ENCODE measurements at regions not wholly inside any gene's neighbourhood (a gene's known extent, or its start where the extent isn't known, plus 50 kb on each side); places are given as distances from the start of the nearest gene placed in this dataset.
"Not testable (repeated sequence)": the region's sequence is repeated elsewhere in the genome, so short reads cannot be mapped to it uniquely, and the experiment has no call there.

- DNase-seq (ENCODE audit: low spot score) (no peak), ATAC-seq (ENCODE audit: low FRiP score) (no peak)
- TF ChIP-seq CTCF (IDR thresholded peaks at IDR 0.05): no peak
Observed at GRCh38 chr4:134122903-134123302, 78.7 kb downstream of the PABPC4L start.

- DNase-seq (ENCODE audit: low spot score) (no peak), ATAC-seq (ENCODE audit: low FRiP score) (no peak)
- no peak for TF ChIP-seq CTCF (IDR thresholded peaks at IDR 0.05)
Observed at GRCh38 chr4:134117392-134118183, 84.0 kb downstream of the PABPC4L start.

GRCh38 chr4:134089885-134090284, 111.7 kb downstream of the PABPC4L start:
- DNase-seq (ENCODE audit: low spot score) (no peak), ATAC-seq (ENCODE audit: low FRiP score) (no peak)
- TF ChIP-seq CTCF (IDR thresholded peaks at IDR 0.05): no peak

GRCh38 chr4:134085496-134085895, 116.1 kb downstream of the PABPC4L start:
- TF ChIP-seq CTCF (IDR thresholded peaks at IDR 0.05): no peak
- DNase-seq (ENCODE audit: low spot score): no peak
- no peak for ATAC-seq (ENCODE audit: low FRiP score)

- ATAC-seq (ENCODE audit: low FRiP score); DNase-seq (ENCODE audit: low spot score): not testable (repeated sequence)
Observed at GRCh38 chr4:134079085-134079484, 122.5 kb downstream of the PABPC4L start.

GRCh38 chr4:134078230-134078914, 123.2 kb downstream of the PABPC4L start:
- no peak for TF ChIP-seq CTCF (IDR thresholded peaks at IDR 0.05)
- DNase-seq (ENCODE audit: low spot score): no peak
- ATAC-seq (ENCODE audit: low FRiP score): no peak

- no peak for TF ChIP-seq CTCF (IDR thresholded peaks at IDR 0.05)
- DNase-seq (ENCODE audit: low spot score) (no peak), ATAC-seq (ENCODE audit: low FRiP score) (no peak)
Observed at GRCh38 chr4:134073711-134074110, 127.9 kb downstream of the PABPC4L start.
